Posterior cingulate gyrus (tissue), 11 donors: ENCODE measurements at regions not wholly inside any gene's neighbourhood (a gene's known extent, or its start where the extent isn't known, plus 50 kb on each side); places are given as distances from the start of the nearest gene placed in this dataset.
"Not testable (repeated sequence)": the region's sequence is repeated elsewhere in the genome, so short reads cannot be mapped to it uniquely, and the experiment has no call there.

Experiments
- DNase-seq, 10 donors: peaks; one replicate each; pipeline versions ENCODE4 v3.0.0 to v3.0.0-alpha.2; 2020 to 2021; ENCODE audit warnings: mixed read lengths in 3 of 10
- intact Hi-C: fragments of 100-400 bp; cut with DNase I; formaldehyde crosslinking; loops from one replicate; pipeline ENCODE4 v1.15.1; 2023

DNA sequence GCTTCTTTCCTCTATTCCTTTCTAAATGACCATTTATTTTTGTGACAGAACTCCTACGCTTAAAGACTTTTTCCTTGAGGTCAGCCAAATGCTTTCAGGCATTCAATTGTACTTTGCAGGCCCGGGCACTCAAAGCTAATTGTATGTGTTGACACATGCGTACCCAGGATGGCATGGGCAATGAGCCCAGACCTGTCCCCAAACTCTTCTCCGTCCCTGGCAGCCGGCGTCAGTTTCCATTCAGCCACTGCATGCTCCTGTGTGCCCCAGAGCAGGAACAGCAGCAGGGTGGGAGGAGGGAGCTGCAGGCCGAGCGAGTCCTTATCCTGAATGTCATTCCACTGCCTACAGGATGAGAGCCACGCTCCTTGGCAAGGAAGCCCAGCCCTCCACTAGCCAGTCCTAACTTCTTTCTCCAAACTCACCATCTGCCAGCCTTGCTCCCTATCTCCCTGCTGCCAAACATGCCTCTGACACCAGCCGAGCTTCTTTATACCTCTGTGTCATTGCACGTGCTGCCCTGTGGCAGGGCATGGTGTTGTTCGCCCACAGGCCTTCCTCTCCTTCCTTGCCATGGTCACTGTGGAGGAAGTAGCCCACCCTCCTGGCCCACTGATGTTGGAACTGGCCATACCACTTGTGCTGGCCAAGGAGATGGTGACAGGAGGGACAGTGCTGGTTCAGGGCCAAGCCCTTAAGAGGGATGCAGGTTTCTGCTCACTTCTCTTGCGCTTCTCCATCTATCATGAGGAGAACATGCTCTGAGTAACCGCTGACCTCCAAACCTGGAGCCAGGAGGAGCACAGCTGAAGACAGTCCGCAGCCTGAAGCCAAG is 116.9 kb upstream of the FHL2 start:
- DNase-seq, result peak in 6 of 10 donors; percentile 17 to 85 (median 44)
- intact Hi-C loops, result no loop called here

DNA sequence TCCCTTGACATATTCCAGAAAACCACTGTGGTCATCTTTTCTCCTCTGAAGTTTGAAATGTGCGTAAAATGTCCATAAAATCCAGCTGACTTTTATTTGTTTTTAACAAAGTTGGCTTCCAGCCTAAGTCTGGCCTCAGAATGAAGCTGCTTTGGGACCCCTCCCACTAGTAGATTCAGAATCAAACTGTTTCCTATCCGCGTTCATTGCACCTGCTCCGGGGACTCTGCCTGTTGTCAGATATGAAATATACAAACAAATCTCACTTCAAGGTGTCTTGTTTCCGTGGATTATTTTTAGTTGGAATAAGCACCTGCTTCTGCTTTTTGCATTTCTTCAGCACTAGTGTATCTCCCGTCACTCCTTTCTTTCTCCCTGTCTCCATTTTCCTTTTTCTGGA is 115.7 kb upstream of the FHL2 start:
- intact Hi-C loops, result no loop called here
- no peak for DNase-seq

DNA sequence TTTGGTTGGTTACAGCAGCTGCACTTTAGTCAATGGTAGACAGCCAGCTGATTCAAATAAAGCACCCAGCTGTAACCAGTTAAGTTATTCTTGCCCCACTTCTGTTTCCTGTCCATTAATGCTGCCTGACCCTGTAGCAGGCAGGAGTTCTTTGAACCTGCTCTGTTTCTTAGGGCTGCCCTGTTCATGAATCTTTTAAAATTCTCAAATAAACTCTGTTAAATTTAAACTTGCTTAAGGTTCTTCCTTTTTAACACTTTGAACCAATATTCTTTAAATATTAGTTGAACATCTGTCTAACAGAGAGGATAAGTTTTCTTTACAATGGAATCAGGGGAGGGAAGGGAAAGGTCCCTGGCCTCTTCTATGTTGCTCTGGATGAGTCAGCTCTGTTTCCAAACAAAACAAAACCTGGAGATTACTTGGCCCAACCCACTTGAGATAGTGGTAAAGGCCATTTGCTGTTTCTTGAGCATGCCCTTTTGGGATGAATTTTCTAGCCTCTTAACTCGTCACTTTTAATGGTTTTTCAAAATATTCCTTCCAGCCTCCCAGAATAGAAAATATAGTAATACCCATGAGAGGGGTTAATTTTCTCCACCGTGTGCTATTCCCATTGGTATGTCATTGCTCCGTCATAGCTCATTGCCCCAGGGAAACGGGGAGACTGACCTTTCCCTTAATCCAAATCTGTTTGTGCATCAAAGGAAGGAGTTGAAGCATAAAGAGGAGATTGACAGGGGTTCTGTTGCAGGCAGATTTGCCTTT is 112.1 kb upstream of the FHL2 start:
- DNase-seq, result no peak
- intact Hi-C loops, result no loop called here

DNA sequence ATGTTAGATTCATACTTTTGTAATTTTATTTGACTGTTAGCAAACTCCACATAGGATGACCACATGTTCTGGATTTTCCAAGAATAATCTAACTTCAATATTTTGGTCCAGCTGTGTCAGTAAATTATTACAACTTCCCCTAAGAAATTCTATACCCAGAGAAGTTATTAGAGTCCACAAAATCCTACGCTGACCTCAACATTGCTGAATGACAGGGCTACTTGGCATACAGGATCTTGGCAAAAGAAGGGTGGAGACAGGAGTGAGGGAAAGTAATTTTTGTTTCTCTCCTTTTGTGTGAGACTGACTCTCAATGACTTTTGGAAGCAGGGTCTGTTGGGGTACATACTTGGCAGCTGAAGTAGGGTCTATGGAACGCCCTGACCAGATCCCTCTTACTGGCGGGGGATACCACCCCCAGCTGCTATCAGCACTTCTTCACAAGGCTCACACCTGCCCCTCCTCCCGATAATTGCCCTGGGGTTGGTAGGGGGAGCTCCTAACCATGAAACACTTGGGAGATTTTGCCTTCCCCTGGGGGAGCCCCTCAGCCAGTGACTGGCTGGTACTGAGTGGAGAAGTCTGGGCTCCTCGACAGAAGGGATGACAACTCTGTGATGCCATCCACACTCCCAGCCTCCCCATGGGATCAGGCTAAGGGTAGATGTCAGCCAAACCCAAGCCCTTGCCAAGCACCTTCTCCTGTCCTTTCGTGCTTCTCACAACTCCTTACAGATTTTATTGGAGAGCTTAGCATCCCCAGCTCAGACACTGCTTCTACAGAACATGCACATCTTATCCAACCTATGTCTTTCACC is 110.6 kb upstream of the FHL2 start:
- intact Hi-C loops, result no loop called here
- no peak for DNase-seq

DNA sequence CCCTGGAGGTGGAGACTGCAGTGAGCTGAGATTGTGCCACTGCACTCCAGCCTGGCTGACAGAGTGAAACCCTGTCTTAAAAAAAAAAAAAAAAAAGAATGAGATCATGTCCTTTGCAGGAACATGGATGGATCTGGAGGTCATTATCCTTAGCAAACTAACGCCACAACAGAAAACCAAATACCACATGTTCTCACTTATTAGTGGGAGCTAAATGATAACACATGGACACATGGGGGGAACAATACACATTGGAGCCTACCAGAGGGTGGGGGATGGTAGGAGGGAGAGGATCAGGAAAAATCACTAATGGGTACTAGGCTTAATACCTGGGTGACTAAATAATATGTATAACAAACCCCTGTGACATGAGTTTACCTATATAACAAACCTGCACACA is 108.0 kb upstream of the FHL2 start:
- DNase-seq, intact Hi-C loops: not testable (repeated sequence)

DNA sequence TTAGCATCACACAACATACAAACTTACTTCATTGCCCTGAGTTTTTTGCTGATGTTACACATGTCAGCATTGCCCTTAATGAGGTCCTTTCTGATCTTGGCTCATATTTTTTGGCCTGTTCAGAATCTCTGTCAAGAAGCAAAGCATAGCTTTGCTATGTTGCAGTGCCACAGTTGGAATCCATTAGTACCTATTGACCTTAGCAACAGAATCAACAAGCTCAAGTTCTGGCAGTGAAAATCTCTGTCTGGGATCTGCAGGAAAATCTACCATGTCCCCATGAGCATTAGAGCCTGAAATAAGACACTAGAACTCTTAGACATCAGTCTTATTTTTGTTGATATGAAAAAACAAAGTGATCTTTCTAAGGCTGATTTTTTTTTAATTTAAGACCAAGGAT is 105.6 kb upstream of the FHL2 start:
- intact Hi-C loops, result no loop called here
- no peak for DNase-seq

DNA sequence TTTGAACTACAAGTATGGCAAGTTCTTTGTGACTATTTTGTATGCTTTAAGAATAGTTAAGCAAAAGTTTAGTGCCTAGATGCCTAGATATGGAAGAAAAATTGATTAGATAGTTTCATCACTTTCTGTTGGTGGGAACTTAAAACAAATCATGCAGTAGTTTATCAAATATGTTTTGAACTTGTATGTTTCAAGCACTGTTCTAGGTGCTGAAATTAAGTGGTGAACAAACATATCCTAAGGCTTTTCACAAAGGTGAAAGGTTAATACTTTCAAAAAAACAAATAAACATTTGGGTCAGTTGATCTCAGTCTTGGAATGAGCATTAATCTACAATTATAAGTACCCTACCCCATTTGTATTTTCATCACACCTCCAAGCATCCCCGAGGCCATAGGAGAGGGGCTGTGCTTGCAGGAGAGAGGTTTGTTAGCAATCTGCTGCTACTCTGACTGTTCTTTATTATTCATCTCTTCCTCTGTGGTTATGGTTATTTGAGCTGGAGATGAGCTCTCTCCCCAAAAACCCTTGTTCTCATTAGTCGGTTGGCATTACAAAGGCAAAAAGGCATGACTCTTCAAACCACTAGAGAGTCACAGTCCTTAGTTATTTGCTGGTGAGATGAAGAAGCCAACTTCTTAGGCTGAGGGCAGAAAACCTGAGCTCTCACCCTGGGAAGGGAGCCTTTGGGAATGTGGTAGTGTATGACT is 103.9 kb upstream of the FHL2 start:
- DNase-seq, result no peak
- intact Hi-C loops, result no loop called here

DNA sequence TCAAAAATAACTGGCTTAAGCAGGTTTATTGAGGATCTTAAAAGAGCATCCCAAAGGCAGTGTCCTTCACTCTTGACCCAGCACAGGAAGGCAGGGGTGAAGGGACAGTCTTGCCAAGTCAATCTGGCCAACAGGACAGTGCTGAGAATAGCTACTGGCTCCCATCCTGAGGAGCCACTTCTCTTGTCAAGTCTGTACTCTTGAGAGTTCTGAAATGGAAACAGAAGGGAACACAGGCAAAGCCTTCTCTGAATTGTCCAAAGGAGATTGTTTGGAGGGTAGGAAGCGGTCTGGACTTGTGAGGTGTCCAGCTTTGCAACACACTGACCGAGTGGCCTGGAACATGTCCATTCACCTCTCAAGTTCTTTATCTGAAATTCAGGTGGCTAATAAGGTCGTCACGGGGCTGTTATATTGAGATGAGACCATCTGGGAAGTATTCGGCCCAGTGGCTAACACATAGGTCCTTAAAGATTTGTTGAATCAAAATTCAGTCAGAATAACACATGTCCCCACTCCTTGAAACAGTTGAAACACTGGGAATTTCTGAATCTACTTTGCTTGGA is 99.5 kb upstream of the FHL2 start:
- intact Hi-C loops, result no loop called here
- no peak for DNase-seq

DNA sequence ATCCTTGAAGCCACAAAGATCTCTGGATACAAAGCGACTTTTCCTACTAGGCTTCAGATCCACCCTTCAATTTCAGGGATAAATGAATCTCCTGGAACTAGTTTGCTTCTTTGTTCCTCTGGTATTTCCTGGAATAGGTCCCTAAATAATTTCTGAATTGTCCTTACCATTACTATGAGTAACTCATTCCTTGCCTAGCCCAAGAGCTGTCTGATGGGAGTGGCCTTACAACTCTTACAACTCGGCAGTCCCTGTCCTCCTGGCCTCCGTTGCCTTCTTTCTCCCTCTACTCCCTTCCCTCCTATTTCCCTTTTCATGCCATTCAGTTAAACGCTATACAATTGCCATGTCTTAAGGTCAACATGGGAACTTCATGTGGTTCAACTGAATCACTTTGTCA is 98.2 kb upstream of the FHL2 start:
- intact Hi-C loops, result no loop called here
- no peak for DNase-seq

DNA sequence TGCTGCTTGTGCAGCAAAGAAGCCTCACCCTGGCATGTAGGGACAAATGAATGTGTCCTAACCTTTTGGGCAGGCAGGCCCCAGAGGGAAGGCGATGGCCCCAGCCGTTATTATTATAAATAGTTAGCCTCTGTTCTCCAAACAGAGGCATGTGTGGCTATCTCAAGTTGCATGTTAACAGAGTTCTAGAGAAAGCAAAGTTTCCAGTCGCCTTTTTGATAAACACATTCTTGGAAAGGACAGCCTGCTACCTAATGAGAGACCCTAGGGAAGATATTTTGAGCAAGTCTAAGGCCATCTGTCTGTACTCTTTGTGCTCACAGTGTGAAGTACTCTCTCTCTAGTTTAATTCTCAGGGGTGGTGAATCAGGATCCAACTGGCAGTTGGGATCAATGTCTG is 97.4 kb upstream of the FHL2 start:
- intact Hi-C loops, result no loop called here
- DNase-seq, result no peak

DNA sequence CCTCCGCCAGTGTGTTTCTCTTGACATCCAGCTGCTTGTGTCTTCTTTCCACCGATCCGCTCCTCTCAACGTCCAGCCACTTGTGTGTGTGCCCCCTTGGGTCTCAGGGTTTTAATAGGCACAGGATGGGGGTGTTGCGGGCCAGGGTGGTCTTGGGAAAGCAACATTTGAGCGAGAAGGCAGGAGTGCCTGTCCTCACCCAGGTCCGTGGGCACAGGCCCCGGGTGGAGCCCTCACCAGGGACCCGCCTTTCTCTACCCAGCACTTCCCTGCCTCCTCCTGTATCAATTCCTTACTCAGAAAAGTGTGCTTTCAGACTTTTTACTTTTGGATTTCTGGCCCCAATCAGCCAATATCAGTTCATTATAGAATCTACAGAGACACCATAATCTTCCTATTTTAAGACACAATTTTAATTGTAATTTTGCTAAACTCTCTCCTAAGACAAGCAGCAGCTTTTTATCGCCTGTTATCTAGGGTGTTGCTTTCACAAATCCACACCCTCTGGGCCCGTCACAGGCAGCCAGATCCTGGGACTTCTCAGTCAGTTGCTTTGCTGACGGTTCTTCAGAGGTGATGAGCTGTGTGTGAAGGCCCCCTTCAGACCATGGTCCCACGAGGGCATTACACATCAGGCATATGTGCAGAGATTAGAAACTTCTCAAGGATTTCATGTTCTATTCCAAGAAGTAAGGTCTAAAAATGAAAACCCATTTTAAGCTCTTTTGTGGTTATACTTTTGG is 96.0 kb upstream of the FHL2 start:
- DNase-seq, result no peak
- intact Hi-C loops, result no loop called here

DNA sequence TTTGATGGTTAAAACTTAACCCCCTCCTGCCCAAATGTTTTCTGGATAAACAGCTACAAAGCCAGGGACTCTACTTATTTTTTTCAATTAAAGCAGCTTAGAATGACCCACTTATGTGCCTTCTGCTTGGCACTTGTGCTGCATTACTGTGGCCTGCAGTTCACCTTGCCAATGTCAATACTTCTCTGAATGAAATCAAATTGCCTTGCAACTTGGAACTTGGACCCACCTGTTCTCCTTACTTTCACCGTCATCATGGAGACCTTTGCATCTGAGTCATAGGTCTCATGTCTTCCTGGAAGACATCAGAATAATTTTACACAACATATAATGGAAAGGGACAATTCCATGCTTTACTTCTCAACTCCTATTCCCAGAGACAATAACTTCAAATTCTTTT is 92.1 kb upstream of the FHL2 start:
- intact Hi-C loops, result no loop called here
- DNase-seq, result no peak

DNA sequence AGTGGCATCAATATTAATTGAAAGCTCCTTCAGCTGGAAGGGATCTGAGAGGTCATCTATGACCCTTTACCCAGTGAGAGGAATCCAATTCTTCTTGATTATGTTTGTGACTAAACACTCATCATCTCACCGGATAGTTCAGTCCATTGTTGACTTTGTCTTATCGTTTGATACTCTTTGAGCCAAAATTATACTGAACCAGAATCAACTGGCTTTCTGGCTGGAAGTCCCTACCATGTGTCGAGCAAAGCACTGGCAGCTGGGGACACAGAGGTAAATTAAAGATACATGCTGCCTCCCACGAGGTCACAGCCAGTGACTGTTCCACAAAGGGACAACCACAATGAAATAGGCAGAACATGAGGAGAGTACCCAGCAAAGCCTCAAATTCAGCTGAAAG is 91.4 kb upstream of the FHL2 start:
- DNase-seq, result no peak

DNA sequence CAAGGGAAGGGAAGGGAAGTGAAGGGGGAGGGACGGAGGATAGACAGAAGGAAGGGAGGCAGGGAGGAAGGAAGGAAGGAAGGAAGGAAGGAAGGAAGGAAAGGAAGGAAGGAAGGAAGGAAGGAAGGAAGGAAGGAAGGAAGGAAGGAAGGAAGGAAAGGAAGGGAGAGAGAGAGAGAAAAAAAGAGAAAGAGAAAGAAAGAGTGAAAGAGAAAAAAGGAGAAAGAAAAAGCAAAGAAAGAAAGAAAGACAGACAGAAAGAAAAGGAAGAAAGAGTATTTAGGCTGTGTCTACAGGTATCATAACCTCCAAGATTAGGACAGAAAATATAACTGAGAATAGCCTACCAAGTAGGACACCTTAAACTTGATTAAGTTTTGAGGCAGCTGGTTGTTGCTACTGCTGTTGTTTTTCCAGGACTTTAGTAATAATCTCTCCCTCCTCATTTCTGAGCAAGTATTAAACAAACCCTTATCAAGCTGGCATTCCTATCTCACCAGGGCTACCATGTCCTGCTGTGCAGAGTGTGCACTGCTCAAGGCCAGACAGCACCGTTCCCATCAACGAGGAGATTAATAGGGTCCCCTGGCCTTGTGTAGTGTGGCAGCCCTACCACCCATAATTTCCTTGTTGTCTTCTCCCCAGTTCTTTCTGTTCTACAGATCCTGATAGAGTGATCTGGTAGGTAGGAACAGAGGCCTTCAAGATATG is 90.5 kb upstream of the FHL2 start:
- no peak for DNase-seq
- intact Hi-C loops, result no loop called here

More for the DNA sequence above, 91.4 kb upstream of the FHL2 start:
- intact Hi-C loops, result no loop called here

DNA sequence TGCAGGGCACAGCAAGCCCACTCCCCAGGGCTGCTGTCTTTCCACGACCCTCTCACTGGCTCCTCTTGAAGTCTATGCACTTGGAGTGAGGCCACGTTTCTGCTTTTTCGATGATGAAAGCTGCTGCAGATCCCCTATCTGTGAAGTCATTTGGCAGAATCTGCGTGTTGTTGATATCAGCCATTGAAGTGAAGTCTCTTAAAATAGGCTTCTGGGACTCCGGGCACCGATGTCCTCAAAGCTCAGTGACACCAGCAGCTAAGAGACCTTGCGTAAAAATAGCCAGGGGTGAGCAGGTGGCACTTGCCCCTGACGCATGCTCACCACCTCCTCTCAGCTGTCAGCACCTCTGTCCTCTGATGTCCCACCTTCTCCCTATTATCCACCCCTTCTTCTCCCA is 89.4 kb upstream of the FHL2 start:
- no peak for DNase-seq
- intact Hi-C loops, result no loop called here

DNA sequence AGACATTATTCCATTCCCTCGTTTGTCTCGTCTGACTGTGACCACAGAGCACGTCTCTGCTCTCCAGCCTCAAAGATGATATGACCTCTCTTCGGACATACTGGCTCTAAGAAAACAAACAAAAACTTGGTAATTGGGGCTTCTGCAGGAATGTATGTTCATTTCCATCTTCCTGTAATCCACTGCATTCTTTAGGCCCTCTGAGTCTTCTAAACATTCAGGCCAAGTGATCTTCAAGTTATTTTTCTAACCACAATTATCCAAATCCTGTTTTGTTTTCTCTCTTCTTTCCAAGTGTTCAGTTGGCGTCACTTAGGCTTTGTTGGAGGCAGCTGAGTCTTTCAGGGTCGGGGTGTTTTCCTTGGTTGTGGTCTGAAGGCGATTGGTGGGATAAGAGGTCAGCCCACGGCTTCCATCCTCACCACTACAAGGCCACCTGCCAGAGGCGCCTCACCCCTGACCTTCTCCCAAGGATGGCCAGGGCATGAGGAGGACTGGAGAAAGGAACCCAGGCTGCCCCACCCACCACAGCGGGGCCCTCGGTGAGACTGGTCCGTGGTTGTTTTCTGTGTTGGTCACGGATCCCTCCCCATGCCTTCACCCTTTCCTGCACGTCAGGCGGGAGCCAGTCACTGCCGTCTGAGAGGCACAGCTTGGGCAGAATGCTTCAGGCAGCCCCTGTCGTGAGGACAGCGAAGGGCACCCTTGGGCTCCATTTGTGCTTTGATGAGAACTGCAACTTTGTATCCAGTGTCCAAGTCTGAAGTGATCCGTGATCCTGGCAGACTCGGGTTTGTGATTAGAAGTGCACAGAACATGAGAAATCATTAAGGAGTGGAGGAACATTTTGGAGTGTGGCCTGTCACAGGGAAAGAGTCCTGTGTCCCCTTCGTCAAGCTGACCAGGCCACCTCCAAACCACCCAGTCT is 88.6 kb upstream of the FHL2 start:
- intact Hi-C loops, result no loop called here

DNA sequence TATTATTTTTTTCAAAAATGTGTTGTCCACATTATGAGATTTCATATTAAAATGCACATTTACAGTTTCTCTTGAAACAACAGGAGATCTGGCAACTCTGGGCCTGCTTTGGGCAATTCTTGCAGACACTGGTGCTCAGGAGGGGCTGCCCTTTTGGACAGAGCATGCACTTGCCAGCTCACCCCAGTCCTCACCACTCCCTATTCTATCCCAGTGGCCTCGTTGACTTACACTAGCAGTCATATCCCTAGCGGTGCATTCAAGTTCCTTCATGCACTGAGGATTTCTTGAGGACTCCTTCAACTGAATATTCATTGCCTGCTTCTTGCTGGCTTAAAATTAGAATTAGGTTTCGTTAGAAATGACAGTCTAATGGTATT is 87.9 kb upstream of the FHL2 start:
- intact Hi-C loops, result no loop called here
- DNase-seq, result no peak

More for the DNA sequence above, 88.6 kb upstream of the FHL2 start:
- DNase-seq, result no peak

DNA sequence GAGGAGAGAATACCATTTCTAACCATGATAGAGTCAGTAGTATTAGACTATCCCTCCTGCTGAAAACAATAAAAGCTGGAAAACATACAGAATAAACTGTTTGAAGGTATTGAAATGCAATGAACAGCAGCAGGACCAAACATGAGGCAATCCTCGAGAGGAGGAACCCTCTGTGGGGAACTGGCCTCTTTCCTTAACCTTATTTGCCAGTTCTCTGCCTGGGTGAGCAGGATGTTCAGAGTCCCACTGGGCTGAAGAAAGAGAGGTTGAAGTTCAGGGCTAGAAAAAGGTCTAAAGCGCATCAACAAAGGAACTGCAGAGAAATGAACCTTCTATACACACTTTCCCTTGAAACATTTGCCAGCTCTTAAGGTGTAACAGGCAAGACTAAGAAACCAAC is 79.8 kb upstream of the FHL2 start:
- no peak for DNase-seq
- intact Hi-C loops, result no loop called here
